Erythroblast (primary cell): ENCODE measurements at regions not wholly inside any gene's neighbourhood (a gene's known extent, or its start where the extent isn't known, plus 50 kb on each side); places are given as distances from the start of the nearest gene placed in this dataset.

Experiments
- GATA1 ChIP-seq: IDR thresholded peaks from 2 replicates; pipeline ENCODE4 v1.6.1; 2011; ENCODE audit warnings: low read depth, mild to moderate bottlenecking, control low read depth, low read length, moderate library complexity
- POLR2A ChIP-seq: IDR thresholded peaks from 2 replicates; pipeline ENCODE4 v1.6.1; 2011; ENCODE audit warnings: mild to moderate bottlenecking, low read length

DNA sequence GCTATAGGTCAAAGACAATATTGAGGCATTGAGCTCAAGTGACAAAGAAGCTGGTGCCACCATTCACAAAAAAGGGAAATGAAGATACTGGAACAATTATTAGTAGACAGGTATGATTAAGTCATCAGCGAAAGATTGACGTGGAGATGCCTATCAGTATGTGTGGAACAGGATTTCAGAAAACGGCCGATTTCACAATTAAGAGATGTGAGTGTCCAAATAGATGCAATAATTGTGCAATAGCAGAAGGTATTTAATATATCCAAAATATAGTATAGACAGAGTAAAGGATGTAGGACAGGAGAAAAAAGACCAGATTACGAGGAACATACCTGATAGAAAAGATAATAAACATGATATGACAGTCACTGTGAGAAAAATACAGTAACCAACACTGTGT, 433.1 kb downstream of the C12orf50 start:
- TF ChIP-seq POLR2A = no peak
- no peak for TF ChIP-seq GATA1
